H4 (cell line): ENCODE measurements at regions not wholly inside any gene's neighbourhood (a gene's known extent, or its start where the extent isn't known, plus 50 kb on each side); places are given as distances from the start of the nearest gene placed in this dataset.
"Not testable (repeated sequence)": the region's sequence is repeated elsewhere in the genome, so short reads cannot be mapped to it uniquely, and the experiment has no call there.

Source experiments
- DNase-seq: peaks from one replicate; pipeline ENCODE4 v3.0.0-alpha.2; 2015; ENCODE audit warnings: low spot score

DNA sequence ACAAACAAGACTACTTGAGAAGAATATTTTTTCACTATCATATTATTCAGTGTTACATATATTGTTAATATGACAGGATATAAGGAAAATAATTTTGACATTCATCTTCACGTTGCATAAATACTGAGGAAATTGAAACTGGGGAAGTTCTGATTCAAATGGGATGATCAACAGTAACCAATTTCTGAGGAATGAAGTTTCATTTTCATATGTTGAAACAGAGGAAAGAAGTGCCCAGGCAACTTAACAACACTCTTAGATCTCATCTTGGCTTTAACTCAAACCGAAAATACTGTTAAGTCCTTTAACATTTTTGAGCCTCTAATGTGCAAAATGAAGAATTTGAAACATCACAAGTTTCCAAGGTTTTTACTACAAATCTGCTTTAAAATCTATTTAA is 612.2 kb upstream of the VRK2 start:
- no peak for DNase-seq

GRCh38 chr2:57434972-57435371 is 611.6 kb upstream of the VRK2 start:
- no peak for DNase-seq

DNA sequence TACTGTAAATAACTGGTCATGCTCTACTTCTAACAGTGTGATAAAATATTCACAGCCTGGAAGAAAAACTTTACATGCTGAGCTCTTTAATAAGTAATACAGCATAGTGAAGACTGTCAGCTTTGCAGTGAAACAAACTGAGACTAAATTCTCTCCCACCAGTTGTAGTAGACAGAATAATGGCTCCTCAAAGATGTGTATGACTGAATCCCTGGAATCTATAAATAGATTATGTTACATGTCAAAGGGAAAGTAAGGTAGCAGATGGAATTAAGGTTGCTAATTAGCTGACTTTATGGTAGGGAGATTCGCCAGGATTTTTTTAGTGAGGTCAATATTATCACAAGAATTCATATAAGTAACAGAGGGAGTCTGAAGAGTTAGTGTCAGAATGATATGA is 609.5 kb upstream of the VRK2 start:
- no peak for DNase-seq

DNA sequence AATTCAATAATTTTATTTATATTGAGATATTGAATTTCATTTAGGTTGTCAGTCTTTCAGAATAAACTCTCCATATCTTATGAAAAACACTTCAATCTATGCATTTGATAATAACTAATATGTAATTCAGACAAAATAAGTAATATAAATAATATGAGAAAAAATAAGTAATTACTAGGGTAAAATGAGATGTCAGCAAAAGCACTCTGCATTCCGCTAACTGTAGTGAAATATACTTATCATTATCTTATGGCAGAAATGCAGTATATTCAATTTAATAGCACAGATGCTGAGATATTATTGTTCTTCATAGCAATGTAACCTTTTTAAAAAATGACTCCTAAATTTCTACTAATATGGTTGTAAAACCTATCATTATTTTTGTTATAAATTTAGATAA is 606.2 kb upstream of the VRK2 start:
- DNase-seq = no peak

GRCh38 chr2:57443086-57443485 is 603.5 kb upstream of the VRK2 start:
- no peak for DNase-seq

DNA sequence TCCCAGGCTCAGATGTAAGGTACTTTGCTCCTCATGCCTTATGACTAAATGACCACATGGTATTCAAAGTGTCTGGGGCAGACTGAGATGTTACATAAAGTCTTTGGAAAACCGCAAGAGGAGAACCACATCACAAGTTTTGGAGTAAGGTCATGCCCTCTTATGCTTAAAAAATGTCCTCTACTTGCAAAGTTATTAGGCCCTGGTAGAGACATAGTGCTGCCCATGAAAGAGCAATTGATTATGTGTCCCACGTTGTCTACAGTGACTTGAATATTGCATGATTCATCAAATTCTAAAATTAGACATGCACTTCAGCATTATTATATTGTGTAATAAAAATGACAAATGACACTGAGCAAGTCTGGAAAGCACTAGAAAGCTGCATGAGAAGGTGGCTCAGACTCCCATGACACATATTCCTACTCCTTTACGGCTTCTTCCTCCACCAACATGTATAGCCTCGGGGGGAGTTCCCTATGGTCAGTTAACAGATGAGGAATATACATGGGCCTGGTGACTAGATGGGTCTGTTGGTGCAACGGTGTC is 602.6 kb upstream of the VRK2 start:
- DNase-seq = peak; percentile 36

DNA sequence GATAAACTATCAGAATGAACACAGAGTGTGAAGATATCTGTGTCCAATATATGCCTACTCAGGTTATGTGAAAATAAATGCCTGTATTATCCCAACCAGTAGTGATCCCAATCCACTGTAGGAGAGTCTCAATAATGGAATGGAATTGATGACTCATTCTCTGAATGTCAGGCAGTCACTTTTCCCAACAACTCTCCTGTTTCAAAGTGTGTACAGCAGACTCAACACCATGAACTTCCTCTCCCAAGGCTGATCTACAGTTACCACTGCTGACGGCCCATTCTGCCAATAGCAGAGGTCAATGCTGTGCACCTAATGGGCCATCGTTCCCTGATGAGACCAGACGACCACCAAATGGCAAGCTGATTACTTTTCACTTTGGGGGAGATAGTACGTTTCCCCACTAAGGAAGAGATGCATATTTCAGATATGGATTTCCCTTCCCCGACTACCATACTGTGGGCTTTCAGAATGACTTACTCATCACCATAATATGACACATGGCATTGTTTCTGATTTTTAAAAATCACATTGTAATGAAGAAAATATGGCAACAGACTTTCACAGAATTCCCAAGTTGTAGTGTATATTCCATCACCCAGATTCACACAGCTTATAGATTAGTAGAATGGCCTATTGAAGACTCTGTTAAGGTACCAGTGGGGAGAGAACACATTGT is 601.7 kb upstream of the VRK2 start:
- peak; percentile 8 for DNase-seq

GRCh38 chr2:57448816-57449215 is 597.8 kb upstream of the VRK2 start:
- no peak for DNase-seq

DNA sequence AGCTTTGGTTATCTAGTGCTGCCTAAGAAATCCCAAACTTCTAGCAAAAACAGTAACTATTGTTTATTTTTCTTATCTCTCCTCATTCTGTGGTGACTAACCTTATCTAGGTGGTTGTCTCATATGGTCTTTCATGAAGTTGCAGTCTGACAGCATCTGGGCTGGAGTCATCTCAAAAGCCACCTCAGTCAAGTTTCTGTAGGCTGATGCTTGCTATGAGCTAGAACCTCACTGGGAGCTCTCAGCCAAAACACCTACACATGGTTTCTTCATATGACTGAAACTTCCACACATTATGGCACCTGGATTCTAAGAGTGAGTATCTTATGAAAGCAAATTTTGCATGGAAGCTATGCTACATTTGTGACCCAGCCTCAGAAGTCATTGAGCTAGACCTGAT is 596.4 kb upstream of the VRK2 start:
- no peak for DNase-seq

- no peak for DNase-seq
Measured at GRCh38 chr2:57452634-57453033, 594.0 kb upstream of the VRK2 start.

- DNase-seq = no peak
Measured at GRCh38 chr2:57453945-57454344, 592.7 kb upstream of the VRK2 start.

- DNase-seq = no peak
Measured at GRCh38 chr2:57460396-57461276, 586.0 kb upstream of the VRK2 start.

DNA sequence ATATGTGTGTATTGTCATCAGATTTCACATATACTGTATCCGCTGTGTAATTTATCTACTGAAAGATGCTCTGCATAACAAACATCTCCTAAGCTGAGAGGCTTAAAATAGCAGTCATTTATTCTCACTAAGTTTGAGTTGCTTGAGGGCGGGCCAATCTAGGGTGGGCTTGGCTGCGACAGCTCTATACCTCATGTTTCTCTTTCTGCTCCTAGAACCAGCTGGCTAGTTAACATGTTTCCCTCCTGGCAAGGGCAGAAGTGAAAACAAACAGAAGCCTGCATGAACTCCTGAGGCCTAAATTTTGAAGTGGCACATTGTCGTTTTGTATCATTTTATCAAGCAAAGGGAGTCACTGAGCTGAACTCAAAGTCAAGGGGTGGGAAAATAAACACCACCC is 585.0 kb upstream of the VRK2 start:
- no peak for DNase-seq

DNA sequence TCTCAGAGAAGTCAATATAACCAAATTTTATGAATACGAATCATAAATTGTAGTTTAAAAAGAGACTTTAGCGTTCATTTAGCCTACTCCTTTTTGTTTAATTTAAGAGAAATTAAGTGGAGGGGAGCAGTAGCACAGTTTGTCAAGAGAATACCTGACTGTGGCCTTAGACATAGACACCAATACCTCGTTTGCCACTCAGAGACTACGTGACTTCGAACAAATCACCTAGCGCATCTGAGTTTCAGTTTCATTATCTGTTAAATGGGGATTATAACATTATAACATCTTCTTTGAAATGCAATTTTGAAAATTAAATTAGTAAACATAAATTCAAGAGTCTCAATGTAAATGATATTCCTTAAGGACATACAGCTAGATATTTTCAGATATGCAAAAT is 581.5 kb upstream of the VRK2 start:
- no peak for DNase-seq

DNA sequence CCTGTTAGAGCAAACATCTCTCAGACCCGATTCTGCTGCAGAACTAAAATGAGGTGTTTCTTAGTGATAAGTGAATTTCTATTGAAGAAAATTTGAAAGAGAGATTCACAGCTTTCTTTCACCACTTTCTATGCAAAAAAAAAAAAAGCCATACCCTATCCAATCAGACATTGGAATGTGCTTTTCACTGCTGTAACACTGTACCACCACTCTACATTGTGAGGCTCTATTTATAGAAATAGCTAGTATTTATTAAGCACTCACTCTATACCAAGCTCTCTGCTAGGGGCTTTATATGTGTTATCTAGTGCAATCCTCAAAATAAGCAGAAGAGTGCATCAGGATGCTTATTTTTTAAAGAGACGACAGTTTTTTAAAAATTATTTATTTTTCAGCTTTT is 580.6 kb upstream of the VRK2 start:
- DNase-seq = no peak

GRCh38 chr2:57475391-57475790 is 571.2 kb upstream of the VRK2 start:
- DNase-seq = no peak

DNA sequence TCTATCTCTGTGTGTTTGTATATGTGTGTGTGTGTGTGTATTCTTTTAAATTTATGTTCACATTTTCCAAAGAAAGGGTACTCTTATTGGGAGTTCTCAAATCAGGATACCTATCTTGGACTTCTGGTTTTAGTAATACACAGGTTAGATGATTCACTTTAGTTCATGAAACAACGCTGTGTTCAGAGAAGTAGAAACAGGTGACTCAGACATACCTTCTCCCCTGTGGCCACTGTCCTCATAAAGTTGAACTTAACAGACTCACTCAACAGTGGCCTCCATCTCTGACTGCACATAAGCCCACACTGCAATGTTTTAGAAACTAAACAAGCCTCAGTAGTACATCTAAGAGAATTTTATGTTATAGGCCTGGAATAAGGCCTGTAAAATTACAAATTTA is 566.6 kb upstream of the VRK2 start:
- DNase-seq = no peak

GRCh38 chr2:57488061-57488460 is 558.5 kb upstream of the VRK2 start:
- no peak for DNase-seq

DNA sequence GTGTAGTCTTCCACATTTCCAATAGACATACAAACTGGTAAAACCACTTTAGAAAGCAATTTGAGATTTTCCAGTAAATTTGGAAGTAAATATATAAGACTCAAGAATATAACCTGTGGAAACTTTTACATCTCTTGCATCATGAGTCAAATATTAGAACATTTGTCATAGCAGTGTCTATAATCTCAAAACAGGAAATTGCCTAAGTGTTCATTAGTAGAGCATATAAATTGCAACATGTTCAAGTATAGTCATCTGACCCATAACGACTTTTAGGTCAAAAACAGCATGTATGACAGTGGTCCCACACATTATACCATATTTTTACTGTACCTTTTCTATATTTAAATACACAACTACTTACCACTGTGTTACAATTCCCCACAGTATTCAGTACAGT is 555.9 kb upstream of the VRK2 start:
- no peak for DNase-seq

GRCh38 chr2:57491213-57491612 is 555.4 kb upstream of the VRK2 start:
- DNase-seq = no peak

- DNase-seq = not testable (repeated sequence)
Measured at GRCh38 chr2:57493966-57494365, 552.6 kb upstream of the VRK2 start.

- DNase-seq = peak; percentile 65
Measured at GRCh38 chr2:57497489-57498096, 549.0 kb upstream of the VRK2 start.

GRCh38 chr2:57504787-57505186 is 541.8 kb upstream of the VRK2 start:
- no peak for DNase-seq
